K562 (cell line): ENCODE measurements at regions not wholly inside any gene's neighbourhood (a gene's known extent, or its start where the extent isn't known, plus 50 kb on each side); places are given as distances from the start of the nearest gene placed in this dataset.

ENCODE experiments used
- ATF2 ChIP-seq: sonication (generic); formaldehyde crosslinking; IDR thresholded peaks from 2 replicates; pipeline ENCODE4 v1.8.1; 2022; ENCODE audit warnings: missing genetic modification reagents
- BDP1 ChIP-seq: IDR thresholded peaks from 3 replicates; pipeline ENCODE4 v1.6.1; 2011; ENCODE audit not compliant: insufficient read length, insufficient read depth
- C11orf30 ChIP-seq: fragments of 450-650 bp; IDR thresholded peaks from 2 replicates; pipeline ENCODE4 v1.6.1; 2016; ENCODE audit warnings: low read depth, mild to moderate bottlenecking
- CBX8 ChIP-seq: fragments of 200-600 bp; sonication (generic); IDR thresholded peaks from 2 replicates; pipeline ENCODE4 v1.6.1; 2012; ENCODE audit warnings: borderline replicate concordance, mixed run types, low read depth, mild to moderate bottlenecking, moderate library complexity, mixed read lengths, low read length, control low read depth, inconsistent platforms; ENCODE audit not compliant: poor library complexity, severe bottlenecking; ENCODE audit errors: extremely low read depth
- CC2D1A ChIP-seq: fragments of 450-650 bp; IDR thresholded peaks from 2 replicates; pipeline ENCODE4 v1.6.1; 2017; ENCODE audit warnings: mild to moderate bottlenecking
- KLF1 ChIP-seq: fragments of 450-650 bp; IDR thresholded peaks from 2 replicates; pipeline ENCODE4 v1.6.1; 2016; ENCODE audit warnings: missing genetic modification characterization, missing compliant biosample characterization
- LEF1 ChIP-seq: fragments of 450-650 bp; IDR thresholded peaks from 2 replicates; pipeline ENCODE4 v1.6.1; 2016; ENCODE audit warnings: mild to moderate bottlenecking
- NKRF ChIP-seq: fragments of 450-650 bp; IDR thresholded peaks from 2 replicates; pipeline ENCODE4 v1.6.1; 2016; ENCODE audit warnings: borderline replicate concordance
- PBX2 ChIP-seq, 2 experiments: IDR thresholded peaks in 1 of 2; conservative IDR thresholded peaks in 1 of 2; 2 replicates each; pipeline ENCODE4 v1.6.1; 2016; ENCODE audit warnings: low read depth in 2 of 2, mild to moderate bottlenecking in 1 of 2, missing compliant biosample characterization in 1 of 2, missing genetic modification characterization in 1 of 2, moderate library complexity in 1 of 2
- RHOXF2B ChIP-seq: fragments of 250-450 bp; sonication (Bioruptor Pico); conservative IDR thresholded peaks from 2 replicates; pipeline ENCODE4 v1.5.1; 2021
- SMARCA5 ChIP-seq: fragments of 450-650 bp; IDR thresholded peaks from 2 replicates; pipeline ENCODE4 v1.6.1; 2016
- SNAPC5 ChIP-seq: fragments of 250-450 bp; sonication (Bioruptor Pico); IDR thresholded peaks from 2 replicates; pipeline ENCODE4 v1.8.0; 2021; ENCODE audit warnings: moderate library complexity, mild to moderate bottlenecking, inconsistent platforms
- TBL1XR1 ChIP-seq, 2 experiments: IDR thresholded peaks; 2 replicates each; pipeline ENCODE4 v1.6.1; 2012; ENCODE audit warnings: improper control_type of control experiment in 2 of 2, low read length in 2 of 2, mild to moderate bottlenecking in 1 of 2
- ZBTB1 ChIP-seq: sonication (generic); formaldehyde crosslinking; IDR thresholded peaks from 2 replicates; pipeline ENCODE4 v1.8.1; 2023; ENCODE audit warnings: missing genetic modification reagents, low read depth, mild to moderate bottlenecking, borderline replicate concordance
- ZBTB34 ChIP-seq: fragments of 250-450 bp; sonication (Bioruptor Pico); IDR thresholded peaks from 2 replicates; pipeline ENCODE4 v1.8.0; 2021; ENCODE audit warnings: mild to moderate bottlenecking, moderate library complexity
- ZNF133 ChIP-seq: fragments of 250-450 bp; sonication (Bioruptor Pico); IDR thresholded peaks from 2 replicates; pipeline ENCODE4 v1.4.0; 2020; ENCODE audit warnings: mild to moderate bottlenecking
- ZNF224 ChIP-seq: sonication (generic); formaldehyde crosslinking; IDR thresholded peaks from 2 replicates; pipeline ENCODE4 v1.8.0; 2022; ENCODE audit warnings: mild to moderate bottlenecking, missing genetic modification reagents
- ZNF23 ChIP-seq: fragments of 250-450 bp; sonication (Bioruptor Pico); IDR thresholded peaks from 2 replicates; pipeline ENCODE4 v1.4.0; 2020; ENCODE audit warnings: mild to moderate bottlenecking
- ZNF3 ChIP-seq: fragments of 250-450 bp; sonication (Bioruptor Pico); IDR thresholded peaks from 2 replicates; pipeline ENCODE4 v1.5.0; 2021; ENCODE audit warnings: mild to moderate bottlenecking, moderate library complexity
- ZNF41 ChIP-seq: fragments of 250-450 bp; sonication (Bioruptor Pico); conservative IDR thresholded peaks from 2 replicates; pipeline ENCODE4 v1.4.0; 2020; ENCODE audit warnings: mild to moderate bottlenecking
- ZNF445 ChIP-seq: fragments of 250-450 bp; sonication (Bioruptor Pico); IDR thresholded peaks from 2 replicates; pipeline ENCODE4 v1.4.0; 2020; ENCODE audit warnings: low read depth, mild to moderate bottlenecking, moderate library complexity
- ZNF75A ChIP-seq: fragments of 450-650 bp; formaldehyde crosslinking; IDR thresholded peaks from 2 replicates; pipeline ENCODE4 v1.4.0; 2020; ENCODE audit warnings: mild to moderate bottlenecking

GRCh38 chr4:78720994-78721677 is 55.0 kb upstream of the BMP2K start (continued):
- TF ChIP-seq PBX2 (CRISPR knock-in tag; IDR thresholded peaks at IDR 0.05; ENCODE audit: low read depth) (no peak), PBX2 (tag; conservative IDR thresholded peaks at IDR 0.05; ENCODE audit: low read depth) (peak; percentile 52; the same call in 1 of the 2 replicates), ZBTB34 (CRISPR knock-in tag) (no peak), TBL1XR1 (IDR thresholded peaks at IDR 0.05; ENCODE audit: low read length in 2 of 2) (peak; percentile 89), ZNF41 (no peak; the same call in 1 of the 2 replicates), BDP1 (no peak), ZNF23 (CRISPR knock-in tag) (0 out of 2 replicates have a peak, but pooled peaks have one; percentile 48), SNAPC5 (no peak), SMARCA5 (no peak), ZNF224 (CRISPR knock-in tag) (no peak), C11orf30 (no peak; the same call in 1 of the 2 replicates), RHOXF2B (CRISPR knock-in tag) (0 out of 2 replicates have a peak, but pooled peaks have one; percentile 12), CC2D1A (peak; percentile 85; the same call in 1 of the 2 replicates), ZNF75A (no peak), LEF1 (peak; percentile 92), ATF2 (CRISPR knock-in tag) (no peak), KLF1 (tag) (no peak), CBX8 (no peak), NKRF (no peak), ZNF445 (CRISPR knock-in tag) (no peak), ZBTB1 (CRISPR knock-in tag) (no peak), ZNF133 (CRISPR knock-in tag) (no peak), ZNF3 (no peak)
